ENCODE measurements at regions not wholly inside any gene's neighbourhood (a gene's known extent, or its start where the extent isn't known, plus 50 kb on each side); places are given as distances from the start of the nearest gene placed in this dataset.

DNA sequence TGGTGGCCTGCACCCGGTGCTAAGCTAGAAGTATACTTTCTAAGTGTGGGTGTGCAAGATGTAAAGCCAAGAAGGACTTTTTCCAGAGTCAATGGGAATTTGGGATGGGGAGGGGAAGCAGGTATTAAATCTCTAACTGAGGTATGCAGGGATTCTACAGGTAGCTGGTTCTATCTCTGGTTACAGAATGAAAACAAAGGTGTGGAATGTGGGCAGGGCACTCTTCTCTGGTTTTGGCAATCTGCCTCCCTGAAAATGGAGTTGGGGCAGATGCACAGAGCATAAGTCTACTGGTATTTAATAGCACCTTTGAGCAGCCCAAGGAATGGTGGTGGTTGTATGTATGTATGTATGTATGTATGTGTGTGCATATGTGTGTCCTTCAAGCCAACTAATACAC, 66.7 kb upstream of the PPP1R12A start:
- H3K27ac ChIP-seq (ENCODE audit: insufficient read depth, low read length), result no peak overlapping the region
- H3K4me1 ChIP-seq (ENCODE audit: control insufficient read depth, extremely low read depth, insufficient read depth, low read length), result no peaks in the 10 kb centered on the region
- no peak overlapping the region for H3K4me3 ChIP-seq (replicated peaks in 1 of 4; ENCODE audit: control extremely low read depth in 1 of 4, insufficient read depth in 1 of 4, low read depth in 3 of 4, low read length in 4 of 4)
- H4K20me1 ChIP-seq (ENCODE audit: control insufficient read depth, extremely low read depth, insufficient read depth, low read length), result no peaks in the 10 kb centered on the region
- H3K36me3 ChIP-seq (ENCODE audit: control insufficient read depth, insufficient read depth, low read length), result no peaks in the 10 kb centered on the region
- no peak for DNase-seq (ENCODE audit: low read depth in 2 of 2)
- H3K9ac ChIP-seq (ENCODE audit: insufficient read depth, low read length), result no peak overlapping the region
- H2AFZ ChIP-seq (ENCODE audit: low read length), result no peak overlapping the region
- H3K9me3 ChIP-seq (ENCODE audit: control insufficient read depth, insufficient read depth, low read depth, low read length), result no peaks in the 10 kb centered on the region
- no peaks in the 10 kb centered on the region for H3K79me2 ChIP-seq (ENCODE audit: control insufficient read depth, insufficient read depth, low read length)
- no peak for TF ChIP-seq EZH2 (IDR thresholded peaks at IDR 0.05; ENCODE audit: low read length, missing control alignments)
- TF ChIP-seq, protein P1, sequence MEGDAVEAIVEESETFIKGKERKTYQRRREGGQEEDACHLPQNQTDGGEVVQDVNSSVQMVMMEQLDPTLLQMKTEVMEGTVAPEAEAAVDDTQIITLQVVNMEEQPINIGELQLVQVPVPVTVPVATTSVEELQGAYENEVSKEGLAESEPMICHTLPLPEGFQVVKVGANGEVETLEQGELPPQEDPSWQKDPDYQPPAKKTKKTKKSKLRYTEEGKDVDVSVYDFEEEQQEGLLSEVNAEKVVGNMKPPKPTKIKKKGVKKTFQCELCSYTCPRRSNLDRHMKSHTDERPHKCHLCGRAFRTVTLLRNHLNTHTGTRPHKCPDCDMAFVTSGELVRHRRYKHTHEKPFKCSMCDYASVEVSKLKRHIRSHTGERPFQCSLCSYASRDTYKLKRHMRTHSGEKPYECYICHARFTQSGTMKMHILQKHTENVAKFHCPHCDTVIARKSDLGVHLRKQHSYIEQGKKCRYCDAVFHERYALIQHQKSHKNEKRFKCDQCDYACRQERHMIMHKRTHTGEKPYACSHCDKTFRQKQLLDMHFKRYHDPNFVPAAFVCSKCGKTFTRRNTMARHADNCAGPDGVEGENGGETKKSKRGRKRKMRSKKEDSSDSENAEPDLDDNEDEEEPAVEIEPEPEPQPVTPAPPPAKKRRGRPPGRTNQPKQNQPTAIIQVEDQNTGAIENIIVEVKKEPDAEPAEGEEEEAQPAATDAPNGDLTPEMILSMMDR (conservative IDR thresholded peaks at IDR 0.05 in 1 of 2, IDR thresholded peaks at IDR 0.05 in 1 of 2; ENCODE audit: low read depth in 1 of 2, low read length in 2 of 2), result no peak
- H3K27me3 ChIP-seq (ENCODE audit: control insufficient read depth, insufficient read depth, low read length), result no peaks in the 10 kb centered on the region
- no peak overlapping the region for H3K4me2 ChIP-seq (ENCODE audit: extremely low read depth, insufficient read depth, low read length)

DNA sequence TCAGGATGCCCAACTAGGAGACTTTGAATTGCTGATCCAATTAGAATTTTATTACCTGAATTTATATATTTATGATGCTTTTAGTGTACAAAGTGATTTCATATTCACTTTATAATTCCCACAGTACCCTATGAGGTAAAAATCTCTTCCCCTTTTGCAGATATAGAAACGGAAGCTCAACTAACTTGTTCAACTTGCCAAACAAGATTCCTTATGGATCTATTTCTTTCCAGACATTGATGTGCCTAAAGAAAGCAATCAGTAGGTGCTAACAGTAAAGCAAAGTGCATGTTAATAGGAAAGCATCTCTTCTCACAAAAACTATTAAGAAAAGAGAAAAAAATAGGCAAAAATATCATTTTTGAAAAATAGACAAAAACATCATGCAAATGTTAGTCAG, 65.9 kb upstream of the PPP1R12A start:
- DNase-seq (ENCODE audit: low read depth in 2 of 2), result no peak
- Histone ChIP-seq H3K4me2 (ENCODE audit: extremely low read depth, insufficient read depth, low read length) (no peak overlapping the region), H3K4me1 (ENCODE audit: control insufficient read depth, extremely low read depth, insufficient read depth, low read length) (no peaks in the 10 kb centered on the region), H3K9ac (ENCODE audit: insufficient read depth, low read length) (no peak overlapping the region), H3K79me2 (ENCODE audit: control insufficient read depth, insufficient read depth, low read length) (no peaks in the 10 kb centered on the region), H3K9me3 (ENCODE audit: control insufficient read depth, insufficient read depth, low read depth, low read length) (no peaks in the 10 kb centered on the region), H3K36me3 (ENCODE audit: control insufficient read depth, insufficient read depth, low read length) (no peaks in the 10 kb centered on the region), H3K4me3 (replicated peaks in 1 of 4; ENCODE audit: control extremely low read depth in 1 of 4, insufficient read depth in 1 of 4, low read depth in 3 of 4, low read length in 4 of 4) (no peak overlapping the region), H2AFZ (ENCODE audit: low read length) (no peak overlapping the region), H4K20me1 (ENCODE audit: control insufficient read depth, extremely low read depth, insufficient read depth, low read length) (no peaks in the 10 kb centered on the region), H3K27ac (ENCODE audit: insufficient read depth, low read length) (no peak overlapping the region), H3K27me3 (ENCODE audit: control insufficient read depth, insufficient read depth, low read length) (no peaks in the 10 kb centered on the region)
- TF ChIP-seq, protein P1 (conservative IDR thresholded peaks at IDR 0.05 in 1 of 2, IDR thresholded peaks at IDR 0.05 in 1 of 2; ENCODE audit: low read depth in 1 of 2, low read length in 2 of 2), result no peak
- TF ChIP-seq EZH2 (IDR thresholded peaks at IDR 0.05; ENCODE audit: low read length, missing control alignments), result no peak

DNA sequence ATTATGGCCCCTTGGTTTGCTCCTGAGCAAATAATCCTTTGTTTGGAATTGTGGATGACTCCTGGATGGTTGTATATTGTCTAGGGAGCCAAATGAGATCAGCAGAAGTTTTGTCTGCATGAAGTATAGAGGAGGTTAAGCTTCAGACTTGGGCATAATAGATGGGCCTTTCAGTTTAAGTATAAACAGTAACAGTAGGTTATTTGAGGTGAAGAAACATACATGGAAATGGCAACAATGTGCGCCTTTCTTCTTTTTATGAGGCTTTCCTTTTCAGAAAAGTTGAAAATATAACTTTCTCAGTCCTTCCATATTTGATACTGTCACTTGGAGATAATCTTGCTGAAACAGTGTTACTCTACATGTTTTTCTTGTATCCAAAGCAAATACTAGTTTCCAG, 63.7 kb upstream of the PPP1R12A start:
- H3K4me1 ChIP-seq (ENCODE audit: control insufficient read depth, extremely low read depth, insufficient read depth, low read length), result no peaks in the 10 kb centered on the region
- no peaks in the 10 kb centered on the region for H3K79me2 ChIP-seq (ENCODE audit: control insufficient read depth, insufficient read depth, low read length)
- no peak overlapping the region for H3K9ac ChIP-seq (ENCODE audit: insufficient read depth, low read length)
- H3K9me3 ChIP-seq (ENCODE audit: control insufficient read depth, insufficient read depth, low read depth, low read length), result no peaks in the 10 kb centered on the region
- no peaks in the 10 kb centered on the region for H3K27me3 ChIP-seq (ENCODE audit: control insufficient read depth, insufficient read depth, low read length)
- no peak overlapping the region for H3K4me3 ChIP-seq (replicated peaks in 1 of 4; ENCODE audit: control extremely low read depth in 1 of 4, insufficient read depth in 1 of 4, low read depth in 3 of 4, low read length in 4 of 4)
- no peaks in the 10 kb centered on the region for H4K20me1 ChIP-seq (ENCODE audit: control insufficient read depth, extremely low read depth, insufficient read depth, low read length)
- no peak for DNase-seq (ENCODE audit: low read depth in 2 of 2)
- H3K36me3 ChIP-seq (ENCODE audit: control insufficient read depth, insufficient read depth, low read length), result no peaks in the 10 kb centered on the region
- no peak overlapping the region for H2AFZ ChIP-seq (ENCODE audit: low read length)
- H3K4me2 ChIP-seq (ENCODE audit: extremely low read depth, insufficient read depth, low read length), result no peak overlapping the region
- no peak for TF ChIP-seq EZH2 (IDR thresholded peaks at IDR 0.05; ENCODE audit: low read length, missing control alignments)
- TF ChIP-seq, protein P1 (conservative IDR thresholded peaks at IDR 0.05 in 1 of 2, IDR thresholded peaks at IDR 0.05 in 1 of 2; ENCODE audit: low read depth in 1 of 2, low read length in 2 of 2), result no peak
- H3K27ac ChIP-seq (ENCODE audit: insufficient read depth, low read length), result no peak overlapping the region

All from fibroblast of lung (primary cell).